Stimulated activated CD8-positive, alpha-beta memory T cell treated with anti-CD3 and anti-CD28 coated beads, Interleukin-4, amount 100 ng/mL, for 48 hours (primary cell): ENCODE measurements at regions not wholly inside any gene's neighbourhood (a gene's known extent, or its start where the extent isn't known, plus 50 kb on each side); places are given as distances from the start of the nearest gene placed in this dataset.
A peak's percentile ranks its signal among the peaks of the same experiment; 100 is the strongest.

Source experiments
- DNase-seq: peaks from one replicate; pipeline ENCODE4 v3.0.0-alpha.2; 2020

- no peak for DNase-seq
These were observed 305.7 kb upstream of the SSTR1 start for GRCh38 chr14:37901978-37902377.

- no peak for DNase-seq
These were observed 304.1 kb upstream of the SSTR1 start for GRCh38 chr14:37903343-37904191.

GRCh38 chr14:37924622-37925021 is 283.1 kb upstream of the SSTR1 start:
- no peak for DNase-seq

DNA sequence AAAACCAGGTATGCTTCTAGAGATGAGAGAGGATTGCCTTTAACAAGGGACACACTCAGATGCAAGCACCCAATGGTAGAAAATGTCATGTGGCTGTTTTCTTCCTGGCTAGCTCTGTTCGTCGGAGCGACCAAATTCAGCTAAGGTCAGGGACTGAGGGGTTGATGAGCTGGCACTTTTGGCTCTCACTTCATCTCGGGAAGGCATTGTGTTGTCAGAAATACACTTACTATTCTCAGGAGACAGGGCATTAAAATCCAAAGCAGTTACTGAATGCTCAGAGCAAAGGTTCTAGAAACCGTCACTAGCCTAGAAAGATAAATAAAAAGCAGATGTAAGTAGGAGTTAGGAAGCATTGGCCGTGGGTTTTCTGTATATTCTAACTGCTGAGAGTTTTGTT is 275.7 kb upstream of the SSTR1 start:
- no peak for DNase-seq

DNA sequence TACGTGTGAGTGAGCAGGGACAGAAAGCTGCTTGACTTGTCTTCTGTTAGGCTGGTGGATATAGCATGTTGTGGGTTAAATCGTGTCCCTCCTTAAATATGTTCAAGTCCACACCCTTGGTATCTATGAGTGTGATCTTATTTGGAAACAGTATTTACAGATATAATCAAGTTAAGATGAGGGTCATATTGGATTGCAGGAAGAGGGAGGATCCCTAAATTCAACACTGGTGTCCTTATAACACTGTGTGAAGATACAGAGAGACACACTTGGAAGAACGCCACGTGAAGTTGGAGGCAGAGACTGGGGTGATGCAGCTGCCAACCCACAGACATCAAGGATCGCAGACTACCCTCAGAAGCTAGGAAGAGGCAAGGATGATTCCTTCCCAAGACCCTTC is 275.2 kb upstream of the SSTR1 start:
- no peak for DNase-seq

GRCh38 chr14:37936971-37937370 is 270.7 kb upstream of the SSTR1 start:
- no peak for DNase-seq

GRCh38 chr14:37939442-37940028 is 268.2 kb upstream of the SSTR1 start:
- DNase-seq = no peak

DNA sequence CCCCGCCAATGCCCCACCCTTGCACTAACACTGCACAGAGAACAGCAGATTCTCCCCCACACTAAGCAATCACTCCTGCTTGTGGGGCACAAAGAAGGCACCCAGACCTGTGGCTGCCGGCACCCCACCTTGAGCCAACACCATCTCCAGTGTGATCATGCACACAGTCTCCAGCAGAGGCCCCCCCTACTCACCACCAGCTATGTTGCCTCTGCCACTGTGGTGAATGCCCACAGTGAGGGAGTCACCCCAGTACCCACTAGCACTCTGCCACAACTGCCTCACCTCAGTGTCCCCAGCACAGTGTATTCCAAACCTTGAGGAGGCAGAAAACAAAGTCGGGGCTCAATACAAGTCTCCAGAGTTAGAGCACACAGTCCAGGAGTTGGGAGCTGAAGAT is 261.7 kb upstream of the SSTR1 start:
- DNase-seq = no peak

DNA sequence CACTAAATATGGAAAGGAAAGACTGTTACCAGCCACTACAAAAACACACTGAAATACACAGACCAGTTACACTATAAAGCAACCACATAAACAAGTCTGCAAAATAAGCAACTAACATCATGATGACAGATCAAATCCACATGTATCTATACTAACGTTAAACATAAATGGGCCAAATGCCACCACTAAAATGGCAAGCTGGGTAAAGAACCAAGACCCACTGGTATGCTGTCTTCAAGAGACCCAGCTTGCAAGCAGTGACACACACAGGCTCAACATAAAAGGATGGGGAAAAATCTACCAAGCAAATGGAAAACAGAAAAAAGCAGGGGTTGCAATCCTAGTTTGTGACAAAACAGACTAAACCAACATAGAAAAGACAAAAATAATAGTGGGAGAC is 260.9 kb upstream of the SSTR1 start:
- DNase-seq = no peak

GRCh38 chr14:37948266-37948665 is 259.4 kb upstream of the SSTR1 start:
- no peak for DNase-seq

DNA sequence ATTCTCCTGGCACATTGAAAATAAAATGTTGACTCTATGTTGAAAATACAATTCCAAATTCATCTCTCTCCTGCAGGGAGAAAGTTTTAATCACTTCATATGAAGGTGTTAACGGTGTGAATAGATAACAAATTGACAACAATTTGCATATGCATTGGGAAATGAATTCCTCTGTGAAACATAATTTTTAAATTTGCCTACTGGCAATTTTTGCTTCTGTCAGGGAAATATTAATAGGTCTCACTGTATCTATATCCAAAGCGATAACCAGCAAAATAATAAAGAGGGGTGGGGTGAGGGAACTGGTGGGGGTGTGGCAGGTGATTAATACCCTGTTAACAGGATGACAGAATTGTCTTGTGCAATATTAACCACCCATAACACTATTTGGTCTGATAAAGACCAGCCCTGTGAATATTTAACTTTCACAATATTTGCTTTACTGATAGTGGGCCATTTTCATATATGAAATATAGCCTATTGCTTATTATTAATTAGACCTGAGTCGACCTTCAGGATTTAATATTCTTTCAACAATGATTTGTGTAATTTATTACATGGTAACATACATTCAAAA is 239.0 kb upstream of the SSTR1 start:
- no peak for DNase-seq

DNA sequence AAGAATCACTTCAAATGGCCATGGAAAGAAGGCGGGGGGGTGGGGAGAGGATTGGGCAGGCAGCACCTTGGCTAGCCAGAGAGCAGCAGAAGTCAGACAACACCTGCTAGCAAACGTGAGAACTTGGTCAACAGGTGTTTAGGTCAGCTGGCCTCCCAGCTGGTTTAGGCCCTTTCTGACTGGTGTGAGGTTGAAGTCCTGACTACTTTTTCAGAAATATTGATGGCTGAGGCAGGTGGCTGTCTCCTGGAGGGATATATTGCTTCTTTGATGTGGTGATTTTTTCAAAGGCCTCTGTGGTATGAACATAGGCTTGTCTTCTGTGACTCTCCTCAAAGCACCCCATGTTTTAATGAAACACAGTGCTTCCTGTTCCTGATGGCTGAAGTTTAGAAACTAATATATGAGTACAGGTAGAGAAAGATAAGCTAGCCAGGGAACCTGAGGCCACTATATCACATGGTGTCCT is 238.2 kb upstream of the SSTR1 start:
- no peak for DNase-seq

DNA sequence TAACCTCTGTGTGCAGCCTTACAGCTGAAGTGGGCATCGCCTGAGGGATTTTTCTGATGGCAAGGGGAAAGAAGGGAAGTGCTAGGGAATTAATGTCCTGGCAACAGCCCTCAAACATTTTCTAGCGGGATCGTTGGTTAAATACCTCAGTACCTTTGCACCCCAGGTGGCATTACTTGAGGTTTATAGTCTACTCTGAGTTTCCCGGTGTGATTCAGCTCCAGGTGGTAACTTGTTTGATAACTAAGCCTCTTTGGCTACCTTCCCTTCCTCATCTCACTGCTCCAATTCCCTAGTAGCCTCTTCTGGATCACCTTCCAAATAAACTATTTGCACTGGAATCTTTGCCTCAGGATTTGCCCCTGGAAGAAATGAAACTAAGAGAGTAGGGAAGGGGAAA is 237.0 kb upstream of the SSTR1 start:
- DNase-seq = no peak

DNA sequence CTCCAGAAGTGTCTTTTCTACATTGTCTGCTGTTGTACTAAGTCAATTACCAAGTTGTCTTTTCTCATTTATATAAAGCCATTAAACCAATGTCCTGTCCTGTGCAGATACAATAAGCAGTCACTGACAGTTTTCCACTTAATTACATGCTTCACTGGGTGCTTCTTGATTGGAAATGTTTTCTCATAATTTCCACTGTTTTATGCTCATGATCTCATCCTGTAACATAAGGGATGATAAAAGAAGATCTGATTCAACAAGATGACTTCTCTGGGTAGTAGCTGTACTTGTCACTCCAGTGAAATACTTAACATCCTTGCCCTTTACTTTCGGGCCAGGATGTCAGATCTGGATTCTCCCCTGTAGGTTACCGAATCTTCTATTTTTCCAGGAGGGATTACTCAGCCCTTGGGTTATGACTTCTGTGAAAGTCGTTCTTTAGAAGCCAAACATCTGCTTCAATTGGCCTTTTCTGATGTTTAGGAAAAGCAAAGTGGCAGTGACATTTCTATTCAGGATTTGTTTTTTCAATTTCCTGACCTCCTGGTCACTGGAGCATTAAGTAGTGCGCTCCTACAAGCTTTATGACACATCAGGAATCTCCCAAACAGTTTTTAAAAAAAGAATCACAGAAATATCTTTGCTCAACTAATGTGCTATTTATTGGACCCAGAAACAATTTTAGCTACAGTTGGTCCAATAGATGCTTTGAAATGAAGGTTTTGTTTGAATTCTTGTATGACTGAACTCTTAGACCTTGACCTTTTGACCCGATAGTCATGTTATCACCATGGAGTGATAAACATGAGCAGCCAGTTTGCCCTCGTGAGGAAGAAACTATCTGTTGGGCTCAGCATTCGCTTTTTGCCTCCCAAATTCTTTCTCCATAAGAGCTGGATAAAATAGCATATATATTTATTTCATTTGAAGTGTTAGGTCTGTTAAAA is 234.5 kb upstream of the SSTR1 start:
- DNase-seq = no peak

DNA sequence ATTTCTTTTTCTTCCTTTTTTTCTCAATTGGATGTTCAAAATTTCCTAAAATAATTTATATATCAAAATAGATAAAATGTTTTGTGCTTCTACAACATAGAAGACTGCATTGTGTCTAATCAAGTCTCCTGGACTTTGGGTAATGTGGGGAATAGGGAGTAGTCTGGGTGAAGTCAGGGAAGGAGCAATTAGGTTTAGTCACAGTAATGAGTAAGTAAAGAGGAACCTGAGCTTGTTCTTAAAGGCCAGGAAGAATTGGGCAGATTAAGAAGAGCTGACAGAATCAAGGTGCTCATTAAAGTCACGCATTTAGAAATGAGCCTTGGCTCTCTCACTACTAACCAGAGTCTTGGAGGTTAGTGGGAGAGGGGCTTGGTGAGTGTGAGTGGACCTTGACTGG is 233.3 kb upstream of the SSTR1 start:
- DNase-seq = no peak

GRCh38 chr14:37977481-37977880 is 230.2 kb upstream of the SSTR1 start:
- no peak for DNase-seq

- peak; percentile 55 for DNase-seq
These were observed 221.8 kb upstream of the SSTR1 start for GRCh38 chr14:37985826-37986470.

- no peak for DNase-seq
These were observed 219.2 kb upstream of the SSTR1 start for GRCh38 chr14:37988472-37988871.

GRCh38 chr14:37991027-37991426 is 216.7 kb upstream of the SSTR1 start:
- no peak for DNase-seq

- DNase-seq = no peak
These were observed 215.2 kb upstream of the SSTR1 start for GRCh38 chr14:37992499-37992898.

DNA sequence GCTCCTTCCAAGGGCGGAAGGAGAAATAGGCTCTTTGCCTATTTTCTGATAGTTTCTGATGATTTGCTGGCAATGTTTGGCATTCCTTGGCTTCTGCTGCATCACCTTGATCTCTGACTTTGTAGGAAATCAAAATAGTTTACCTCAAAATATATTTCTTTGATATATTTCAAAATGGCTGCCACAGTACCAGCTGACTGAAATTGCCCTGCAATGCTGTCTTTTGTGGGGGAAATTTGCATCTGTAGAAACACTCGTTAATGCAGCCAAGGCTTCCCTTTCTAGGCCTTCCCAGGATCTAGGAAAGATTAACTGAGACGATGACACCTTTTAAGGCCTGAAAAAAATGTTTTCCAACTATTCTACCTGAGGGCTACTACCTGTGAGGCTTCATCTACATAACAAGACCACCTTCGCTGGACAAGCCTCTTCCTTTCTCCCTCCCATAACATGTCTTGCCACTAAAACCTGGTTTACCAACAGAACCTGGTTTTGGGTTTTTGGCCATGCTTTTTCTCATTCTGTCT is 212.8 kb upstream of the SSTR1 start:
- no peak for DNase-seq

GRCh38 chr14:37997017-37997416 is 210.7 kb upstream of the SSTR1 start:
- no peak for DNase-seq
